Ecto neural progenitor cell (in vitro differentiated cells): ENCODE measurements at regions not wholly inside any gene's neighbourhood (a gene's known extent, or its start where the extent isn't known, plus 50 kb on each side); places are given as distances from the start of the nearest gene placed in this dataset.
"Not testable (repeated sequence)": the region's sequence is repeated elsewhere in the genome, so short reads cannot be mapped to it uniquely, and the experiment has no call there.

Experiments
- DNase-seq: peaks from one replicate; pipeline ENCODE4 v3.0.0-alpha.2; 2018; ENCODE audit warnings: low spot score

- DNase-seq: no peak
These were observed 724.2 kb downstream of the GATA3 start for GRCh38 chr10:8778713-8779112.

- DNase-seq: no peak
These were observed 733.2 kb downstream of the GATA3 start for GRCh38 chr10:8787649-8788048.

- no peak for DNase-seq
These were observed 735.9 kb downstream of the GATA3 start for GRCh38 chr10:8790390-8790789.

GRCh38 chr10:8794860-8795259 is 740.4 kb downstream of the GATA3 start:
- no peak for DNase-seq

- DNase-seq: no peak
These were observed 745.9 kb downstream of the GATA3 start for GRCh38 chr10:8800426-8800825.

GRCh38 chr10:8803992-8804391 is 749.5 kb downstream of the GATA3 start:
- no peak for DNase-seq

GRCh38 chr10:8810677-8811076 is 756.2 kb downstream of the GATA3 start:
- DNase-seq: no peak

- no peak for DNase-seq
These were observed 756.7 kb downstream of the GATA3 start for GRCh38 chr10:8811201-8811600.

- DNase-seq: no peak
These were observed 761.5 kb downstream of the GATA3 start for GRCh38 chr10:8815969-8816368.

GRCh38 chr10:8817299-8817698 is 762.8 kb downstream of the GATA3 start:
- DNase-seq: no peak

- DNase-seq: no peak
These were observed 771.1 kb downstream of the GATA3 start for GRCh38 chr10:8825611-8826010.

GRCh38 chr10:8829592-8829991 is 775.1 kb downstream of the GATA3 start:
- no peak for DNase-seq

GRCh38 chr10:8830048-8830447 is 775.6 kb downstream of the GATA3 start:
- DNase-seq: no peak

GRCh38 chr10:8830876-8831275 is 776.4 kb downstream of the GATA3 start:
- DNase-seq: no peak

- no peak for DNase-seq
These were observed 781.1 kb downstream of the GATA3 start for GRCh38 chr10:8835453-8836167.

GRCh38 chr10:8840356-8840755 is 785.9 kb downstream of the GATA3 start:
- DNase-seq: no peak

- no peak for DNase-seq
These were observed 789.7 kb downstream of the GATA3 start for GRCh38 chr10:8844141-8844540.

- DNase-seq: no peak
These were observed 798.1 kb downstream of the GATA3 start for GRCh38 chr10:8852546-8852945.

GRCh38 chr10:8853048-8853447 is 798.6 kb downstream of the GATA3 start:
- DNase-seq: no peak

GRCh38 chr10:8868924-8869323 is 814.4 kb downstream of the GATA3 start:
- not testable (repeated sequence) for DNase-seq

- DNase-seq: no peak
These were observed 818.8 kb downstream of the GATA3 start for GRCh38 chr10:8873310-8873709.

- no peak for DNase-seq
These were observed 819.8 kb downstream of the GATA3 start for GRCh38 chr10:8874268-8874667.

- DNase-seq: no peak
These were observed 820.5 kb downstream of the GATA3 start for GRCh38 chr10:8874972-8875371.

GRCh38 chr10:8876171-8876570 is 821.7 kb downstream of the GATA3 start:
- DNase-seq: no peak
